SK-N-SH (cell line): ENCODE measurements at regions not wholly inside any gene's neighbourhood (a gene's known extent, or its start where the extent isn't known, plus 50 kb on each side); places are given as distances from the start of the nearest gene placed in this dataset.

Experiments
- CTCF ChIA-PET: fragments of 300-600, 350-600 bp; formaldehyde crosslinking; extraction: SDS; loops from one replicate; lab custom pipeline; 2021; lab: Yijun Ruan, JAX
- POLR2A ChIA-PET: fragments of 350-600 bp; sonication (Branson Sonifier 250); formaldehyde crosslinking; extraction: SDS; loops from one replicate; lab custom pipeline; 2020; ENCODE audit warnings: antibody characterized with exemption, inconsistent platforms; lab: Yijun Ruan, JAX
- DNase-seq: peaks from one replicate; pipeline ENCODE4 v3.0.0; 2012
- H2AFZ ChIP-seq: fragments of 200-600 bp; sonication (generic); 2 replicates; pipeline ENCODE4 v1.8.1; 2016; ENCODE audit warnings: antibody characterized with exemption, mild to moderate bottlenecking, low read depth
- H3F3A ChIP-seq: fragments of 200-600 bp; sonication (generic); replicated peaks from 2 replicates; pipeline ENCODE3; 2016; ENCODE audit warnings: antibody characterized with exemption, mild to moderate bottlenecking; ENCODE audit not compliant: insufficient read depth
- H3K27ac ChIP-seq, 2 experiments: fragments of 200-500 bp in 1 of 2; fragments of 200-600 bp in 1 of 2; sonication (Bioruptor generic) in 1 of 2; sonication (generic), shearing (Covaris generic) in 1 of 2; 2 replicates each; pipeline versions ENCODE4 v1.5.1 to v1.6.1; 2014 to 2016; ENCODE audit warnings: low read depth in 2 of 2, inconsistent platforms in 1 of 2, low read length in 1 of 2, mild to moderate bottlenecking in 1 of 2, mixed read lengths in 1 of 2
- H3K27me3 ChIP-seq: fragments of 200-600 bp; sonication (generic), shearing (Covaris generic); 2 replicates; pipeline ENCODE4 v1.6.1; 2016; ENCODE audit warnings: mixed run types; ENCODE audit not compliant: insufficient read depth
- H3K36me3 ChIP-seq, 2 experiments: fragments of 200-500 bp in 1 of 2; fragments of 200-600 bp in 1 of 2; sonication (Bioruptor generic) in 1 of 2; sonication (generic) in 1 of 2; replicated peaks in 1 of 2; 2 replicates each; pipeline versions ENCODE3 to v1.5.1; 2014 to 2016; ENCODE audit warnings: low read length in 1 of 2, mild to moderate bottlenecking in 1 of 2; ENCODE audit not compliant: insufficient read depth in 2 of 2, control insufficient read depth in 1 of 2
- H3K4me1 ChIP-seq, 2 experiments: fragments of 200-500 bp in 1 of 2; fragments of 200-600 bp in 1 of 2; sonication (Bioruptor generic) in 1 of 2; sonication (generic), shearing (Covaris generic) in 1 of 2; 2 replicates each; pipeline versions ENCODE4 v1.5.1 to v1.6.1; 2014 to 2016; ENCODE audit warnings: low read depth in 1 of 2, low read length in 1 of 2, mixed run types in 1 of 2; ENCODE audit not compliant: insufficient read depth in 2 of 2, control insufficient read depth in 1 of 2
- H3K4me2 ChIP-seq: fragments of 200-600 bp; sonication (generic), shearing (Covaris generic); 2 replicates; pipeline ENCODE4 v1.6.1; 2017; ENCODE audit warnings: mixed run types
- H3K4me3 ChIP-seq, 2 experiments: fragments of 200-500 bp in 1 of 2; fragments of 200-600 bp in 1 of 2; sonication (Bioruptor generic) in 1 of 2; sonication (generic), shearing (Covaris generic) in 1 of 2; 2 replicates each; pipeline versions ENCODE4 v1.5.1 to v1.8.1; 2014 to 2016; ENCODE audit warnings: low read depth in 2 of 2, inconsistent platforms in 1 of 2, low read length in 1 of 2, mild to moderate bottlenecking in 1 of 2, mixed read lengths in 1 of 2, moderate library complexity in 1 of 2
- H3K79me2 ChIP-seq: fragments of 200-600 bp; sonication (generic); 2 replicates; pipeline ENCODE4 v1.8.1; 2017; ENCODE audit warnings: mild to moderate bottlenecking; ENCODE audit not compliant: insufficient read depth
- H3K9ac ChIP-seq: fragments of 200-600 bp; sonication (generic); 2 replicates; pipeline ENCODE4 v1.6.1; 2017; ENCODE audit warnings: mixed run types
- H3K9me2 ChIP-seq: fragments of 200-600 bp; sonication (generic); 2 replicates; pipeline ENCODE4 v1.6.1; 2017; ENCODE audit warnings: mixed run types
- H3K9me3 ChIP-seq: fragments of 200-600 bp; sonication (generic); 2 replicates; pipeline ENCODE4 v1.6.1; 2017; ENCODE audit warnings: mixed run types, mild to moderate bottlenecking, moderate library complexity
- H4K20me1 ChIP-seq: fragments of 200-600 bp; sonication (generic); 2 replicates; pipeline ENCODE4 v1.6.1; 2017; ENCODE audit warnings: mild to moderate bottlenecking, mixed run types; ENCODE audit not compliant: insufficient read depth
- EP300 ChIP-seq, 2 experiments: IDR thresholded peaks; 2 replicates each; pipeline versions ENCODE4 v1.4.0 to v1.6.1; 2012; ENCODE audit warnings: borderline replicate concordance in 1 of 2, low read depth in 1 of 2, low read length in 1 of 2
- EZH2phosphoT487 ChIP-seq: fragments of 200-600 bp; sonication (generic); IDR thresholded peaks from 2 replicates; pipeline ENCODE4 v1.6.1; 2017; ENCODE audit warnings: low read depth, mixed run types, mild to moderate bottlenecking, antibody characterized with exemption, moderate library complexity, borderline replicate concordance
- FOSL2 ChIP-seq: IDR thresholded peaks from 2 replicates; pipeline ENCODE4 v1.4.0; 2012; ENCODE audit warnings: low read depth, mild to moderate bottlenecking, moderate library complexity, borderline replicate concordance
- FOXJ3 ChIP-seq: sonication (generic); formaldehyde crosslinking; IDR thresholded peaks from 2 replicates; pipeline ENCODE4 v1.5.1; 2020; ENCODE audit warnings: mild to moderate bottlenecking, missing genetic modification reagents
- FOXM1 ChIP-seq: IDR thresholded peaks from 2 replicates; pipeline ENCODE4 v1.4.0; 2012; ENCODE audit warnings: low read depth, mild to moderate bottlenecking
- GABPA ChIP-seq: IDR thresholded peaks from 2 replicates; pipeline ENCODE4 v1.4.0; 2012; ENCODE audit warnings: low read depth, mild to moderate bottlenecking
- GATA2 ChIP-seq: sonication (generic); formaldehyde crosslinking; IDR thresholded peaks from 2 replicates; pipeline ENCODE4 v1.5.0; 2020; ENCODE audit warnings: mild to moderate bottlenecking, missing genetic modification reagents
- IRF3 ChIP-seq: fragments of 150-350 bp; IDR thresholded peaks from 2 replicates; pipeline ENCODE4 v1.6.1; 2016; ENCODE audit warnings: mild to moderate bottlenecking, low read depth, low read length
- JUND ChIP-seq: IDR thresholded peaks from 2 replicates; pipeline ENCODE4 v1.4.0; 2012
- MAX ChIP-seq: IDR thresholded peaks from 2 replicates; pipeline ENCODE4 v1.4.0; 2012; ENCODE audit warnings: low read depth
- NFIC ChIP-seq: IDR thresholded peaks from 2 replicates; pipeline ENCODE4 v1.4.0; 2012; ENCODE audit warnings: borderline replicate concordance
- RFX5 ChIP-seq: IDR thresholded peaks from 2 replicates; pipeline ENCODE4 v1.6.1; 2012; ENCODE audit warnings: mild to moderate bottlenecking, improper control_type of control experiment, low read length
- RXRA ChIP-seq: IDR thresholded peaks from 2 replicates; pipeline ENCODE4 v1.4.0; 2012; ENCODE audit warnings: low read depth, mild to moderate bottlenecking, borderline replicate concordance
- SMC3 ChIP-seq: IDR thresholded peaks from 2 replicates; pipeline ENCODE4 v1.6.1; 2012; ENCODE audit warnings: low read depth, low read length, improper control_type of control experiment
- USF1 ChIP-seq: IDR thresholded peaks from 2 replicates; pipeline ENCODE4 v1.4.0; 2012; ENCODE audit warnings: low read depth, borderline replicate concordance
- YY1 ChIP-seq: IDR thresholded peaks from 2 replicates; pipeline ENCODE4 v1.4.0; 2012; ENCODE audit warnings: low read depth, mild to moderate bottlenecking
- WGBS: methylation state at CpG from one replicate; pipeline ENCODE4 v1.1.6; 2017; ENCODE audit warnings: low lambda C conversion rate; 5-methylcytosine and 5-hydroxymethylcytosine counted together

- Histone ChIP-seq H3K79me2 (no peaks in the 10 kb centered on the region), H2AFZ (no peak overlapping the region), H3K36me3 (no peaks in the 10 kb centered on the region), H3K4me3 (no peak overlapping the region), H3K9me3 (no peaks in the 10 kb centered on the region), H3K27ac (no peak overlapping the region), H3K4me1 (no peaks in the 10 kb centered on the region), H3K9ac (no peak overlapping the region), H3F3A (no peaks in the 10 kb centered on the region), H3K4me2 (no peak overlapping the region), H3K9me2 (no peaks in the 10 kb centered on the region), H3K27me3 (no peaks in the 10 kb centered on the region), H4K20me1 (no peaks in the 10 kb centered on the region)
- CTCF ChIA-PET = no interaction called here
- TF ChIP-seq FOXM1 = no peak
- TF ChIP-seq GABPA = no peak
- no peak for TF ChIP-seq JUND
- no peak for TF ChIP-seq YY1
- POLR2A ChIA-PET = no interaction called here
- WGBS = 11% methylated on average over 6 of the region's 6 CpGs
- DNase-seq = no peak
Observed at GRCh38 chr16:9614389-9614788, 522.9 kb downstream of the HAPSTR1 start.

- no peaks in the 10 kb centered on the region for H3K27me3 ChIP-seq
- no peak overlapping the region for H3K4me2 ChIP-seq
- no peaks in the 10 kb centered on the region for H3K4me1 ChIP-seq
- ChIA-PET POLR2A (no interaction called here), CTCF (interaction anchor here (0.9 to 1.5 kb wide), 4 partner anchors 11 to 35 kb away, joined by 3 read pairs; no protein-coding TSS in a partner anchor)
- no peak overlapping the region for H2AFZ ChIP-seq
- 15% methylated on average over 4 of the region's 4 CpGs for WGBS
- no peaks in the 10 kb centered on the region for H4K20me1 ChIP-seq
- TF ChIP-seq GATA2 (CRISPR knock-in tag) (no peak), IRF3 (no peak), NFIC (no peak), EZH2phosphoT487 (no peak), YY1 (no peak), EP300 (IDR thresholded peaks at IDR 0.05; ENCODE audit: borderline replicate concordance in 1 of 2, low read depth in 1 of 2, low read length in 1 of 2) (no peak)
- no peaks in the 10 kb centered on the region for H3K9me2 ChIP-seq
- H3K4me3 ChIP-seq = no peak overlapping the region
- H3F3A ChIP-seq = no peaks in the 10 kb centered on the region
- H3K27ac ChIP-seq = no peak overlapping the region
- H3K79me2 ChIP-seq = no peaks in the 10 kb centered on the region
- no peaks in the 10 kb centered on the region for H3K36me3 ChIP-seq
- H3K9ac ChIP-seq = no peak overlapping the region
- DNase-seq = no peak
- H3K9me3 ChIP-seq = no peaks in the 10 kb centered on the region
Observed at GRCh38 chr16:9622268-9622667, 530.8 kb downstream of the HAPSTR1 start.

GRCh38 chr16:9625122-9625521, 533.7 kb downstream of the HAPSTR1 start:
- DNase-seq = no peak
- no peak overlapping the region for H2AFZ ChIP-seq
- H4K20me1 ChIP-seq = no peaks in the 10 kb centered on the region
- no peak overlapping the region for H3K9ac ChIP-seq
- TF ChIP-seq GATA2 (CRISPR knock-in tag) (no peak), EZH2phosphoT487 (no peak), YY1 (no peak), EP300 (IDR thresholded peaks at IDR 0.05; ENCODE audit: borderline replicate concordance in 1 of 2, low read depth in 1 of 2, low read length in 1 of 2) (no peak), FOSL2 (no peak), FOXJ3 (CRISPR knock-in tag) (no peak), SMC3 (no peak), RFX5 (no peak), RXRA (no peak), GABPA (no peak), IRF3 (no peak), USF1 (no peak), MAX (no peak)
- CTCF ChIA-PET = interaction anchor here (1.5 kb wide), 1 partner anchor 23 kb away, joined by 5 read pairs; no protein-coding TSS in a partner anchor
- H3F3A ChIP-seq = no peaks in the 10 kb centered on the region
- no peaks in the 10 kb centered on the region for H3K9me2 ChIP-seq
- 3% methylated on average over 2 of the region's 2 CpGs for WGBS
- H3K27me3 ChIP-seq = no peaks in the 10 kb centered on the region
- POLR2A ChIA-PET = no interaction called here
- no peak overlapping the region for H3K4me3 ChIP-seq
- H3K4me1 ChIP-seq = no peaks in the 10 kb centered on the region
- H3K9me3 ChIP-seq = no peaks in the 10 kb centered on the region
- H3K79me2 ChIP-seq = no peaks in the 10 kb centered on the region
- no peak overlapping the region for H3K27ac ChIP-seq
- H3K36me3 ChIP-seq = no peaks in the 10 kb centered on the region
- no peak overlapping the region for H3K4me2 ChIP-seq
